ENCODE measurements at regions not wholly inside any gene's neighbourhood (a gene's known extent, or its start where the extent isn't known, plus 50 kb on each side); places are given as distances from the start of the nearest gene placed in this dataset.
"Not testable (repeated sequence)": the region's sequence is repeated elsewhere in the genome, so short reads cannot be mapped to it uniquely, and the experiment has no call there.

DNA sequence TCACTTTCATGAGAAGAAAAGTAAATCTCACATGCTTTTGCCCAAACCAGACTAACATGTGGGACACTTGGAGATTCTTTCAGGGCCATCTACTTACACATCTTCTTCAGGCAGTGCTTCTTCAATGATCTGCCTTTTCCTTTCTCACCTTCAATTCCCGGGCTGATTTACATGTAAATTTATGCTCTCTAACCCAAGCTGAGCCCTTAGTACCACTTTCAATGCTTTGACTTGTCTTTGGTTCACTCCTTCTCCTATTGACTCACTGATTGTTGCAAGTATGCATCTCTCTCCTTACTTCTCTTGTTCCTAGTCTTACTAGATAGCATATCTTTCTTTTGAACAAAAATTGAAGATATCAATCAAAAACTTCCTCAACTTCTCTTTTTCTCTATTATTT is 154.2 kb upstream of the DEPDC1 start:
- in situ Hi-C loops (cut with MboI; ENCODE audit: low pct_unique_long_range_greater_than_20kb, low sequenced_read_pairs): no loop called here
- DNase-seq: no peak

DNA sequence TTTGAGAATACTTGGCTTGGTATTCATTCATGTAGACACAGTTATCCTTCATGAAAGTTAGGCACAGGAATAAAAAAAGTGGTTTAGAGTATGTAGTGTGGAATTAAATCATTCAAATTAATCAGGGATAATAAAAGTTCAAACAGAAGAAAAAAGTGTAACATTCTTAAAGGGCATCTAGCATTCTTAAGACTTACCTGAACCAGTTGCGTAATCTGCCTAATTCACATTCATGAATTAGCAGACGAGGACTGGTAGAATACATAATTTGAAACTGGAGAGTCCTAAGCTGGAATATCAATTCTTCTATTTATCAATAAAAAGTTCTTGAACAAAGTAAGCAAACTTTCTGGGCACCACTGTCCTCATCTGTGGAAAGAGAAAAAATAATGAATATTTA is 157.0 kb upstream of the DEPDC1 start:
- in situ Hi-C loops (cut with MboI; ENCODE audit: low pct_unique_long_range_greater_than_20kb, low sequenced_read_pairs): no loop called here
- no peak for DNase-seq

DNA sequence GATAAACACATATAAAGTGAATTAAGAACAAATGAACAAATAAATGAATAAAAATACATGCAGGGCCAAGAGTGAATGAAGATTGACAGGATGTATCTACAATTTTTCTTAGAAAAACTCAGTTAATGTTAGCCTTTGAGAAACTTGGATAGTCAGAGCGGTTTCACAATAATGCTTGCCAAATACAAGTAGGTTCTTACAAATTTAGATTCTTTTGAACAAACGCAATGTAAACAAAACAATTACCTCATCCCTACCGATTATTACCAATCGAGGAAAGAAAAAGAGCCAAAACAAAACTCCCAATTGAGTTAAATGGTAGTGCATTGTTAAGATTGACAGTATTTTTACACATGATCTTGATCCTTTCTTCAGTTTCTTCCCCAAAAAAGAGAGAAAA is 176.9 kb upstream of the DEPDC1 start:
- no peak for DNase-seq
- in situ Hi-C loops (cut with MboI; ENCODE audit: low pct_unique_long_range_greater_than_20kb, low sequenced_read_pairs): no loop called here

DNA sequence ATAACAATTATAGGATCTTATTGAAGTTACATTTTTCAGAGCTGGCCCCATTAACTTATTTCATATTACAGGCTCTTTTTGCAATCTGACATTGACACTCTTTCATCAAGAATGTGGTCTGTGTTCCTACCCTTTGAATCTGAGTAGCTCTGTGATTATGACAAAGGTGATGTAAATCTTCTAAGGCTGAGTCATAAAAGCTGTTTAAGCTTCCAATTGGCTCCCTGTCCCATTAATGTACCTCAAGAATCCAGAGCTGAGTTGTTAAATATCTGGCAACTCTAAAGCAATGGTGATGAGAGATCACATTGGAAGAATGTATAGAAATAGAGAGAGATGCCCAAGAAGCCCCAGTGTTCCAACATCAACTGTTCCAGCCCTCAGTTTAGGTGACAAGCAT is 178.5 kb upstream of the DEPDC1 start:
- in situ Hi-C loops (cut with MboI; ENCODE audit: low pct_unique_long_range_greater_than_20kb, low sequenced_read_pairs): no loop called here
- no peak for DNase-seq

DNA sequence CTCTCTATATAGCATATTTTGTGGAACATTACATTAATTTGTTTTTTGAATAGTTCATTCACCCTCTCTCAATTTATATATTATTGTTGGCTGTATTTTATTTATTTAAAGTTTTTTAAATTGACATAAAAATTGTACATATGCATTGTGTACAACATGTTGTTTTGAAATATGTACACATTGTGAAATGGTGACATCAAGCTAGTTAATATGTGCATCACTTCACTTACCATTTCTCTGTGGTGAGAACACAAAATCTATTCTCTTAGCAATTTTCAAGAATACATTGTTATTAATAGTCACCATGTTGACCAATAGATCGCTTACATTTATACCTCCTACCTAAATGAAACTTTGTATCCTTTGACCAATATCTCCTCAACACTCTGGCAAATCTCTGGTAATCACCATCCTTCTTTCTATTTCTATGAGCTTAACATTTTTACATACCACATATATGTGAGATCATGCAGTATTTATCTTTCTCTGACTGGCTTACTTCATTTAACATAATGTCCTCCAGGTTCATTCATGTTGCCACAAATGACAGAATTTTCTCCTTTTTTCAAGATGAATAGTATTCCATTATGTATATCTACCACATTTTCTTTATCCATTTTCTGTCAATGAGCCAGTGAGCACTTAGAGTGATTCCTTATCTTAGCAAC is 180.9 kb upstream of the DEPDC1 start:
- in situ Hi-C loops (cut with MboI; ENCODE audit: low pct_unique_long_range_greater_than_20kb, low sequenced_read_pairs): no loop called here
- no peak for DNase-seq

DNA sequence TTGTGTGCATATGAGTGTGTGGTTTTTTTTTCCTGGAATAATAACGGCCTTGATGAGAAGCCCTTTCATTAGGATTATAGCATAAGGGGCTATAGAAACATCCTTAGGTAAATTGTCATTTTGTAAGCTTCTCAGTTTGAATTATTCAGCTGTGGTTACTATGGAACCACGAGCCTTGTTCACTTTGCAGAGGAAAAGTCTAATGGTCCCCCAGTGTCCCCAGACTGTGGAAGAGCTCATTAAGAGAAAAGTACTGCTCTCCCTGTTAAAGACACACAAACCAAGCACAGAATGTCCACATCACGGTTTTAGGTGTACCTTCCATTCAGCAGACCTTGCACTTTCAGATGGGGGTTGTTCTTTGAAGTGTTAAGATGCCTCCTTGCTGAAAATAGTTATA is 199.3 kb upstream of the DEPDC1 start:
- in situ Hi-C loops (cut with MboI; ENCODE audit: low pct_unique_long_range_greater_than_20kb, low sequenced_read_pairs): no loop called here
- no peak for DNase-seq

DNA sequence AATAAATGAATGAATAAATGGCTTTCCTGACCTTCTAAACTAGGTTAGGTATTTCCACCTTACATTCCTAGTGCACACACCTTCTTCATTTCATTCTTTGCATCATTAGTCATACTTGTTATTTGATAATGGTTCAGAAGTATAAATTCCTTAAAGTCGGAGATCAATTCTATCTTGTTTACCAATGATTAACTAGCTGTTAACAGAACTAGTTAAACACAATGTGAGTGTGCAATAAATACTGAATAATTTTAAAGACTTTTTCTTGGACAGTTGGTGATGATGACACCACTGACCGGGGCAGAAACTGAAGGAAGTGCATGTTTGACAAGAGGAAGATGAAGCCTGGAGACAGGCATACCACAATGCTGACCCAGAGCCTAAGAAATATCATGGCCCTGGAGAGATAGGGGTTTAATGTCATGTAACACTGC is 207.1 kb upstream of the DEPDC1 start:
- no peak for DNase-seq

DNA sequence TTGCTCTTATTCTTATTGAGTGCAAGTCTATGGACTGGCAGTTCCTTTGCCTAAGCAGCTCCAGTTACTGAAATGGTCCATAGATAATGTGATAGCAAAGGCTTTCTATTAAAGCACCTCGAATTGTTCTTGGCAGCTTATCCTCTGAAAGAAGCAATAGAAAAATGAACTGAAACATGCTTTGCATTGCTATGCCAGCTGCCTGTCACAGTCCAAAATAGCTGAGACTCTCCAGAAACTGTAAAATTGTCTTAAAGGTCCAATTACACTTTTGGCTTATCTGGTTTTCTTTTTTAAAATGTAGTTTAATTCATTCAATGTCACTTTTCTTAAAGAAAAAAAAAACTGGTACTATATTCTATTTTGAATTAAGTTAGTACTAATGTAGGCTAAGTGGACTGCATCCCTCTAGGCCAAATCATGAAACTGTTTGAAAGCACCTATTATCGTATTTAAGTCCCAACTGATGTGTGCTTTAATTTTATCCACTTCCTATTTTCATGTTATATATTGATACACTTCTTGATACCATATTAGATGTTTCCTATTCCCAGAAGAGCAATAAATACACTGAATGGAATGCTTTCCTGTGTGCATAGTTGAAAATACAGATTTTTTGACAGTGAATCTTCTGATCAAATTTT is 208.0 kb upstream of the DEPDC1 start:
- DNase-seq: no peak
- in situ Hi-C loops (cut with MboI; ENCODE audit: low pct_unique_long_range_greater_than_20kb, low sequenced_read_pairs): no loop called here

More for the DNA sequence above, 207.1 kb upstream of the DEPDC1 start:
- in situ Hi-C loops (cut with MboI; ENCODE audit: low pct_unique_long_range_greater_than_20kb, low sequenced_read_pairs): no loop called here

DNA sequence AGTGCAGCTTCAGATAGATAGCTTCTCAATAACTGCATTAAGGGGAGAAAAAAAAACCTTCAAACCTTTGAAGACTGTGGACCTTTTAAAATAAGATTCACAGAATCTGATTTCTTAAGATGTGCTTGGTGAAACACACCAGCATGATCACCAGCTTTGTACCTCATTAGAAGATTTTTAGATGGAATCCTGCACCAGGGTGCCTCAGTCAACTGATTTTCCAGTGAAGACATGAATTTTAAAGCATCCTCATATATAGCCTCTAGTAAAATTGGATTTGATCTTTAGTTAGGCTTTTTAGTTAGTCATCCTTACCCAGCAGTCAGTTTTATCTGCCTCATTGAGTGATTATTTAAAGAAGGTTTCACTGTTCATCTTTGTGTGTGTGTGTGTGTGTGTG is 208.6 kb upstream of the DEPDC1 start:
- no peak for DNase-seq
- in situ Hi-C loops (cut with MboI; ENCODE audit: low pct_unique_long_range_greater_than_20kb, low sequenced_read_pairs): no loop called here

DNA sequence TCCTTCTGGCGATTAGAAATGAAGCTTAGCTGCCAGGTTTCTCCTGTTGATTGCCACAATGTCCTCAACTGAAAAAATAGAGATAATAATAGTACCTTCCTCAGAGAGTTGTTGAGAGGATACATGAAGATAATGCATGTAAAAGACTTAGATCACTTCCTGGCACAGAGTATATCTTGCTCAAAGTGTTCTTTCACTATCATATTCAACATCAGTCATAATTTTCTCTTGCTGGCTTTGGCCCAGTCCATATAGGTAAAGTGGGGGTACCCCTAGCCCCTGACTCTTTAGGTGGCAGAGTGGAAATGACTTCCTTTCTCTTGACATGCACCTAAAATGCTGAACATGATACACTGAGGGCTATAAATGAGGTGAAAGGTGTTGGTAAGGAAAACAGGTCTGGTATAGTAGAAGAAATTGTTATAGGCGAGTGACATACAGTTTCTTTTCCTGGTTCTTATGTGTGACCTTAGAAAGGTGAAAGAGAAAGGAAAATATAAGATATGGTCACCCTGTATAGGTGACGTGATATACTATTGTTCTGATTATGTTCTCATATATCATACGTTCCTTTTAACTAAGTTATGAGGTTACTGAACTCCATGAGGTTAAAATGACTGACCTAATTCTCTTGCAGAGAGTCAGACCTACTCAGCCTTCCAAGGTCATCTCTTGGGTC is 209.9 kb upstream of the DEPDC1 start:
- no peak for DNase-seq
- in situ Hi-C loops (cut with MboI; ENCODE audit: low pct_unique_long_range_greater_than_20kb, low sequenced_read_pairs): no loop called here

DNA sequence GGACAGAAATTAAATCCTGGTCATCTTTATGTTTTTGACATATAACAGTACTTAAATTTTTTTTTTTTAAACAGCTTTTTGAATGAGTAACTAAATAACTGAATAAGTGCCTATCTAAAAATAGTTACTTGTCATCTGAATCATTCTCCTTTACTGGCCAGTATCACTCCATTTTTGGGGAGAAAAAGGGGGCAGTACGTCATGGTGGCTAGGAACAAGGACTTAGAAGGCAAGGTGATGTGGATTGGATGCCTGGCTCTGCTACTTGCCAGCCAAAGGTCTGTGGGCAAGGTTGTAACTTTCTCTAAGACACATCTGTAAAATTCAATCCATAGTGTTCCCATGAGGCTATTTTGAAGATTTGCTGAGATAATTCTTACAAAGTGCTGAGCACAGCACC is 220.4 kb upstream of the DEPDC1 start:
- no peak for DNase-seq
- in situ Hi-C loops (cut with MboI; ENCODE audit: low pct_unique_long_range_greater_than_20kb, low sequenced_read_pairs): no loop called here

DNA sequence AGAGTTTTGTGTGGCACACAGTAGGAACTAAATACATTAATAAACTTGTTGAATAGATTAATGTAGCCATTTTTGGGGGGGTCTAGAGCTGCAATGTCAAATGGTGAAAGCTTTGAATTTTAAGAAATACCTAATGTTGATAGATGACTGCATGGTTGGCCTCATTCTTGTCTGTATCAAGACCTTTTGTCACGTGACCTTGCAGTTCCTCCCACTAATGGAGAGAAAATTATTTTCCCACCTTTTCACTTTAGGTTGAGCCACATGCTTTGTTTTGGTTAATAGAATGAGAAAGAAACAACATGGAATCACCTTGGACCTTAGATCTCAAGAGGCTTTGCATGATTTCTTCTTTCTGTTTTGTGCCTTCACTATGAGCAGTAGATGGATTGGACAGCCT is 223.6 kb upstream of the DEPDC1 start:
- in situ Hi-C loops (cut with MboI; ENCODE audit: low pct_unique_long_range_greater_than_20kb, low sequenced_read_pairs): no loop called here
- DNase-seq: no peak

DNA sequence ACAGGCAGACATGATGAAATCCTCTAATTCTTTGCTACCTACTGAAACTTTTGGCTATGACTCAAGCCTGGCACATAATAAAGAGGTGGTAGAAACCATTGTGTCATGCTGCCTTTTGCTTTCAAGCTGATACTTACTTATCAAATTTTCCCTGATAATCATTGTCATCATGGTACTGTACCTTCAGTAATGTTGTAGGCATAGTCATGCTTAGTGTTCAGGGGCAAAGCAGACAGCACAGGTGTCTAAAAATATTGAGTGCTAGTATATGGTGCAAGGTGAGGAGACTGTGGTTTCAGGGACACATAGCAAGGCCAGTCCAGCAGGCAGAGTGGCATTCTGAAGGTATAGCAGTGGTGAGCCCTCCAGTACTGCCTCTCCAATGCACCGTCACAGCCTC is 226.9 kb upstream of the DEPDC1 start:
- DNase-seq: no peak
- in situ Hi-C loops (cut with MboI; ENCODE audit: low pct_unique_long_range_greater_than_20kb, low sequenced_read_pairs): no loop called here

DNA sequence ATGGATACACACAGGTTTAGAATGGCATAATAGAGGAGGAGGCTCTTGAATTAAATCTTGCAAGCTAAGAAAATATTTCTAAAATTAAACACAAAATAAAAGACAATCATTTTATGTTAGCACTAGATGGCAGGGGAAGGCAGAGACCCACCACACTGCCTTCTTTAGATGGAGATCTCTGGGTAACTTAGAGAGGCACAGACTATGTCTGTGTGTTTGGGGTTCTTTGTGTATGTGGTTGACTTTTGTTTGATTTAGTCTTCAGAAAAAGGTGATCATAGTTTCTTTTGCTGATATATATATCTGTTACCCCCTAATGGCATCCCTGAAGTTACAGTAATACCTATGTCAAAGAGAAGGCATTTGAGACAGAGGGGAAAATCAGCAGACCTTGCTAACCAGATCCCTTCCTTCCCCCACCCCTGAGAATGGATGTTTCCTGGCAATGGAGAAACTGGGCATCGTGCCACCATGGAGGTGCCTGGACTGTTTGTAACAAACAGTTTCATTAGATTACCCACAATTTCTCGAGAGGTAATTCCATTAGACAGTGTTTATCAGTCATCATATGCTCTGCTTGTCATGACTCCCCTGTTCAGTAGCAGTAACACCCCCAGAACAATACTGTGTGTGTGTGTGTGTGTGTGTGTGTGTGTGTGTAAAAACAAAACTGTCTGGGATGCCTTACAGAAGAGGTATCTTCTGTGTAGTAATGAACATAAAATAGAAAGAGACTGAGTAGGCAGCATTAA is 228.3 kb upstream of the DEPDC1 start:
- no peak for DNase-seq
- in situ Hi-C loops (cut with MboI; ENCODE audit: low pct_unique_long_range_greater_than_20kb, low sequenced_read_pairs): no loop called here

DNA sequence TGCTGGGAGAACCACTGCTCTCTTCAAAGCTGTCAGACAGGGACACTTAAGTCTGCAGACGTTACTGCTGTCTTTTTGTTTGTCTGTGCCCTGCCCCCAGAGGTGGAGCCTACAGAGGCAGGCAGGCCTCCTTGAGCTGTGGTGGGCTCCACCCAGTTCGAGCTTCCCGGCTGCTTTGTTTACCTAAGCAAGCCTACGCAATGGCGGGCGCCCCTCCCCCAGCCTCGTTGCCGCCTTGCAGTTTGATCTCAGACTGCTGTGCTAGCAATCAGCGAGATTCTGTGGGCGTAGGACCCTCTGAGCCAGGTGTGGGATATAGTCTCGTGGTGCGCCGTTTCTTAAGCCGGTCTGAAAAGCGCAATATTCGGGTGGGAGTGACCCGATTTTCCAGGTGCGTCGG is 242.6 kb upstream of the DEPDC1 start:
- in situ Hi-C loops (cut with MboI; ENCODE audit: low pct_unique_long_range_greater_than_20kb, low sequenced_read_pairs); DNase-seq: not testable (repeated sequence)

DNA sequence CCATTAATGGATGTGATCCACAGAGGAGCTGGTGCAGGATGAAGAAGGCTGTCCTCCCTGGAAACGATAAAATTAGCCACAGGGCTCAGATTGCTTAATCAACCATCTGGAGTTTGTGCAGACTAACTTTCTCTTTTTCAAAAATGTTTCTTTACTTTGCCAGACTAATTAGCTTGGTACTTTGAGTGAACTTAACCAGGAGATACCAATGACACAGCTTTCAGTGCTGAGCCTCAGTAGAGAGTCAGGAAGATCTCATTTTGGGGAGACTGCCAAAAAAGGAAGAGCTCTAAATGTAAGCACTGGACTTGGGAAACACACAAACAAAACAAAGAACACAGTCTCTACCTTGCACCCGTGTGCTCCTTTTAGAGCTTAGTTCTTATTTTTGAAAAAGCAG is 248.1 kb upstream of the DEPDC1 start:
- in situ Hi-C loops (cut with MboI; ENCODE audit: low pct_unique_long_range_greater_than_20kb, low sequenced_read_pairs): no loop called here
- DNase-seq: no peak

DNA sequence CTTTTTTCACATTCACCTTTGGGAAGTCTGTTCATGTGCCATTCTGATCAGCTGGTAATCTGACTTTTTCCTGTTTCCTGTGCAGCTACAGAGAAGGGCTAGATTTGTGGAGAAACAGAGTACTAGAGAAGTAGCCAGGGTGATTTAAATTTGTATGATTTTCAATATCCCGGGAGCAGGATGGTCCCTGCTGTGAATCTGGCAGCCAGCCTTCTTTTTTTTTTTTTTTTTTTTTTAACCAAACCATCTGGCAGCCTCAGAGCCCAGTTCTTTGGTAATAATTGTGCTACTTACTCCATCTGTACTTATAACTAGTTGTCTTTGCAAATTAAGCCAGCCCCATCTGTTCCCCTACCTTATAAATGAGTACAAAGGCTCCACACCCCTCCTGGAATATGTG is 248.6 kb upstream of the DEPDC1 start:
- in situ Hi-C loops (cut with MboI; ENCODE audit: low pct_unique_long_range_greater_than_20kb, low sequenced_read_pairs): no loop called here

DNA sequence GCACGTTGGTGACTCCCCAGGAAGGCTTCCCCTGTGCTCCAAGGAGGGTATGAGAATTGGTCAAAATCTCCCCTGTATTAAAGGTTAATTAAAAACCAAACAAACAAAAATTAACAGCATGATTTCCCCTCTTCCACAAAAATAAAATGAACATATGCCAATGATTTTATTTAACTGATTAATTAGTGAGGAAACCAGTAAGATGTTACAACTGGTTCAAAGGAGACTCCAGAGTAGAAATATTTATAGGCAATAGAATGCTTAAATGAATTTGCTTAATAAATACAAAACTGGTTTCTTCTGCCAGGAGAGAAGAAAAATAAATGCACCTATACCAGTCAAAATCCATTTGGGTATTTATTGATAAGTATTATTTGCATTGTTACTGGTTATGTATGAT is 249.5 kb upstream of the DEPDC1 start:
- DNase-seq: no peak
- in situ Hi-C loops (cut with MboI; ENCODE audit: low pct_unique_long_range_greater_than_20kb, low sequenced_read_pairs): no loop called here

More for the DNA sequence above, 248.6 kb upstream of the DEPDC1 start:
- DNase-seq: no peak

DNA sequence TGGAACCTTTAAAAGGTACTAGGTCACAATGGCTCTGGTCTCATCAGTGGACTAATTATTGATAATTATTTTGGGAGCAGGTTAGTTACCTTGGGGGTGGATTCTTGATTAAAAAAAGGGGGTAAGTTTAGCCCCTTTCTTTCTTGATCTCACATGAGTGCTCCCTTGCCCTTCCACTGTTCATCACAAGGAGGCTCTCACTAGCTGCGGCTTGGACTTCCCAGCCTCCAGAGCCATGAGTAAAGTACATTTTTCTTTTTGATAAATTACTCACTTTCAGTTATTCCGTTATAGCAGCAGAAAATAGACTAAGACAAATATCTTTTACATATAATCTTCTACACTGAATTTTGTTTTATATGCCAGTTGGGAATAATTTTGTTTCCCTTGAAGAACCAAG is 254.8 kb upstream of the DEPDC1 start:
- in situ Hi-C loops (cut with MboI; ENCODE audit: low pct_unique_long_range_greater_than_20kb, low sequenced_read_pairs): no loop called here

DNA sequence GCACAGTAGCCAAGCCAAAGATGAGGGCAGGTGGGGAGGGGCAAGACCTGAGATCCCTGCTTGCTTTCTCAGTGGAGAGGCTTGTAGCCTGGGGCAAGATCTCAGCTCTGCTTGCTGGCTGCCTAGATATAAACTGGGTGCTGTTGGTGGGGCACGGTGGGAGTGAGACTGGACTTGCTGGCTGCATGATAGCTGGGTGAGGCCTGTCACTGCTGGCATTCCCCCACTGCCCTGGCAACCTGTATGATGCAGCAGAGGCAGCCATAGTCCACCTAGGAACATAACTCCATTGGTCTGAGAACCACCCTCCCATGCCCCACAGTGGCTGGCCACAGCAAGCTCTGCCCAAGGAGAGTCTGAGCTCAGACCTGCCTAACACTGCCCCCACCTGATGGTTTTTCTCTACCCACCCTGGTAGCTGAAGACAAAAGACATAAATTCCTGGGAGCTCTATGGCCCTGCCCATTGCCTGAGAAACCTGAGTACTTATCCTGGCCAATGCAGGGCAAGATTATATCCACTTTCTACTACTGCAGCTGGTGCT is 261.9 kb upstream of the DEPDC1 start:
- in situ Hi-C loops (cut with MboI; ENCODE audit: low pct_unique_long_range_greater_than_20kb, low sequenced_read_pairs): no loop called here

More for the DNA sequence above, 254.8 kb upstream of the DEPDC1 start:
- DNase-seq: no peak

More for the DNA sequence above, 261.9 kb upstream of the DEPDC1 start:
- no peak for DNase-seq
